ENCODE measurements at regions not wholly inside any gene's neighbourhood (a gene's known extent, or its start where the extent isn't known, plus 50 kb on each side); places are given as distances from the start of the nearest gene placed in this dataset.

DNA sequence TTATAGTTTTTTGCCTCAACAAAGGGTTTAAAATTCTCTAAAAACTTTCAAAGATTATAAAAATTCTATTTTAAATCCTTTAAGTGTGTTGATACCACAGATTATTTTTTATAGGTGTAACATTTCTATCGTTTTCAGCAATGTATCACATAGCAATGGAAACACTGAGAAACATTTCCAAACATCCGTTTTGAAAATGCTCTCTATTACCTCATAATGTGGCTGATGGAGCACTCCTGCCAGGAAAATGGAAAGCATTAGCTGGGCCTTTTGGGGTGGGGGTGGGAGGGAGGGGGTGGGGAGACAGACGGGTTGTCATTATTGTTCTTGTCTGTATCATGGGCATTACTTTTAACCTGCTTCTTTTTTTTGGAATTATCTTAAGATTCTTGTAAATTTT is 516.5 kb downstream of the ACTL7B start:
- Histone ChIP-seq H3K79me2 (ENCODE audit: insufficient read depth, low read depth) (no peaks in the 10 kb centered on the region), H4K20me1 (ENCODE audit: insufficient read depth) (no peaks in the 10 kb centered on the region), H3K9ac (no peak overlapping the region), H3K4me1 (ENCODE audit: low read depth, poor library complexity, severe bottlenecking) (no peaks in the 10 kb centered on the region), H3K4me2 (no peak overlapping the region), H3K27ac (no peak overlapping the region), H3K4me3 (IDR thresholded peaks at IDR 0.05; ENCODE audit: insufficient read depth, low read depth, low read length) (no peak overlapping the region), H3K36me3 (ENCODE audit: insufficient read depth) (no peaks in the 10 kb centered on the region), H3K27me3 (ENCODE audit: insufficient read depth, low read depth) (no peaks in the 10 kb centered on the region), H2AFZ (ENCODE audit: low read depth) (no peak overlapping the region)
- TF ChIP-seq, protein P1, sequence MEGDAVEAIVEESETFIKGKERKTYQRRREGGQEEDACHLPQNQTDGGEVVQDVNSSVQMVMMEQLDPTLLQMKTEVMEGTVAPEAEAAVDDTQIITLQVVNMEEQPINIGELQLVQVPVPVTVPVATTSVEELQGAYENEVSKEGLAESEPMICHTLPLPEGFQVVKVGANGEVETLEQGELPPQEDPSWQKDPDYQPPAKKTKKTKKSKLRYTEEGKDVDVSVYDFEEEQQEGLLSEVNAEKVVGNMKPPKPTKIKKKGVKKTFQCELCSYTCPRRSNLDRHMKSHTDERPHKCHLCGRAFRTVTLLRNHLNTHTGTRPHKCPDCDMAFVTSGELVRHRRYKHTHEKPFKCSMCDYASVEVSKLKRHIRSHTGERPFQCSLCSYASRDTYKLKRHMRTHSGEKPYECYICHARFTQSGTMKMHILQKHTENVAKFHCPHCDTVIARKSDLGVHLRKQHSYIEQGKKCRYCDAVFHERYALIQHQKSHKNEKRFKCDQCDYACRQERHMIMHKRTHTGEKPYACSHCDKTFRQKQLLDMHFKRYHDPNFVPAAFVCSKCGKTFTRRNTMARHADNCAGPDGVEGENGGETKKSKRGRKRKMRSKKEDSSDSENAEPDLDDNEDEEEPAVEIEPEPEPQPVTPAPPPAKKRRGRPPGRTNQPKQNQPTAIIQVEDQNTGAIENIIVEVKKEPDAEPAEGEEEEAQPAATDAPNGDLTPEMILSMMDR (conservative IDR thresholded peaks at IDR 0.05; ENCODE audit: low read depth, low read length) = no peak

DNA sequence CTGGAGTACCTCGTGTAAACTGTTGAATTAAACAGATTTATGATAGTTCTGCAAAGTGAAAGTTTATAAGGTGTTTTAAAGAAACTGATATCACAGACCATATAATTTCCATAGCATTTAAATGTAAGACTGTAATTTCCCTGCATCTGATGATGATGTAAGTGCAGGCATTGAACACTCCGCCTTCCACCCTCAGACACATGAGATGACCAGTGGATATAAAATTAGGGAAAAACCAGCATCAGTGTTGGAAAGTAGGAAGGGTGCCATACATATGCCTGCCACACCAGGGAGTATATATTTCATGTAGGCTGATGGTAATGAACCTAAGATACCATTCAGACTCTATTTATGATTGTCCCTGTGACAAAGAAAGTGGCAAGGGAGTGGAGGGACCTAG is 519.2 kb downstream of the ACTL7B start:
- Histone ChIP-seq H4K20me1 (ENCODE audit: insufficient read depth) (no peaks in the 10 kb centered on the region), H3K4me3 (IDR thresholded peaks at IDR 0.05; ENCODE audit: insufficient read depth, low read depth, low read length) (no peak overlapping the region), H3K27ac (no peak overlapping the region), H3K4me1 (ENCODE audit: low read depth, poor library complexity, severe bottlenecking) (no peaks in the 10 kb centered on the region), H3K36me3 (ENCODE audit: insufficient read depth) (no peaks in the 10 kb centered on the region), H3K4me2 (no peak overlapping the region), H2AFZ (ENCODE audit: low read depth) (no peak overlapping the region), H3K9ac (no peak overlapping the region), H3K79me2 (ENCODE audit: insufficient read depth, low read depth) (no peaks in the 10 kb centered on the region), H3K27me3 (ENCODE audit: insufficient read depth, low read depth) (no peaks in the 10 kb centered on the region)
- TF ChIP-seq, protein P1 (conservative IDR thresholded peaks at IDR 0.05; ENCODE audit: low read depth, low read length) = no peak

DNA sequence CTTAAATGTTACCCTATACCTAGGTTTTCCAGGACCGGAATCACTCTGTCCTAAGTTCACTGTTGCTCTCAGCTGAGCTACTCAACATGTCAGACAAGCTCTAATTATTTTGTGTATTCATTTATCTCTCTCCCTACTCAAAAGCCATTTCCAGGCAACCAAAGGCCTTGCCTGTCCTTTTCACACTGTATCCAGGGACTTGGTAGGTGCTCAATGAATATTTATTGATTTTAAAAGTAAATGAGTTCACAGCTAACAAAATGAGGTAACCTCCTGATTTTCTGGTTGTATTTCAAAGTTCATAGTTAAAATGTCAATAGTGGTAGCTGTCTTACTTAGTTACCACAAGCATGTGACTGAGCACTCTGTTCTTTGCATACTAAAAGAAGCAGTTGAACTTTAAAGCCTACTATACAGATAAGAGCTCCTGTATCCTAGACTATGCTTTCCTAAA is 522.2 kb downstream of the ACTL7B start:
- no peaks in the 10 kb centered on the region for H3K27me3 ChIP-seq (ENCODE audit: insufficient read depth, low read depth)
- H2AFZ ChIP-seq (ENCODE audit: low read depth) = no peak overlapping the region
- no peaks in the 10 kb centered on the region for H4K20me1 ChIP-seq (ENCODE audit: insufficient read depth)
- no peaks in the 10 kb centered on the region for H3K79me2 ChIP-seq (ENCODE audit: insufficient read depth, low read depth)
- H3K36me3 ChIP-seq (ENCODE audit: insufficient read depth) = no peaks in the 10 kb centered on the region
- H3K4me2 ChIP-seq = no peak overlapping the region
- TF ChIP-seq, protein P1 (conservative IDR thresholded peaks at IDR 0.05; ENCODE audit: low read depth, low read length) = no peak
- H3K9ac ChIP-seq = no peak overlapping the region
- no peak overlapping the region for H3K4me3 ChIP-seq (IDR thresholded peaks at IDR 0.05; ENCODE audit: insufficient read depth, low read depth, low read length)
- H3K4me1 ChIP-seq (ENCODE audit: low read depth, poor library complexity, severe bottlenecking) = no peaks in the 10 kb centered on the region
- no peak overlapping the region for H3K27ac ChIP-seq

DNA sequence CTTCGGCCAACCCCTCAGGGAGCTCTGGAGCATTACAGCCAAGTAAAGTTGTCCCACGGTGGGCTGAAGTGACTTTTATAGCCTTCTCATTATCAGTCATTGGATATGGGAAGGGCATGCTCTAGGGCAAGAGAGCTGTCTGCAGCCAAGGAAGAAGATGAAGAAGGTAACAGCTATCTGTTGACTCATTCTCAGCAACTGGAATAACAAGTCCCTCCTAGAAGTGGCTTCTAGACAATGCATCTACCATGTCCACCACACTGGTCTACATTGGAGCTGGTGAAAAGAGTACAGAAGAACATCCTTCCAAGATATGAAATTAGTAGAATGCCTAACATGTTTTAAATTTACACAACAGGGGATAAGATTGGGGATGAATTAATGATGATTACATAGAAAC is 524.2 kb downstream of the ACTL7B start:
- TF ChIP-seq, protein P1 (conservative IDR thresholded peaks at IDR 0.05; ENCODE audit: low read depth, low read length) = no peak
- H3K9ac ChIP-seq = no peak overlapping the region
- H4K20me1 ChIP-seq (ENCODE audit: insufficient read depth) = no peaks in the 10 kb centered on the region
- H3K27me3 ChIP-seq (ENCODE audit: insufficient read depth, low read depth) = no peaks in the 10 kb centered on the region
- H3K27ac ChIP-seq = no peak overlapping the region
- no peaks in the 10 kb centered on the region for H3K36me3 ChIP-seq (ENCODE audit: insufficient read depth)
- H3K4me2 ChIP-seq = no peak overlapping the region
- no peak overlapping the region for H2AFZ ChIP-seq (ENCODE audit: low read depth)
- H3K4me1 ChIP-seq (ENCODE audit: low read depth, poor library complexity, severe bottlenecking) = no peaks in the 10 kb centered on the region
- no peaks in the 10 kb centered on the region for H3K79me2 ChIP-seq (ENCODE audit: insufficient read depth, low read depth)
- no peak overlapping the region for H3K4me3 ChIP-seq (IDR thresholded peaks at IDR 0.05; ENCODE audit: insufficient read depth, low read depth, low read length)

Data from KMS-11 (cell line).